Endothelial cell of umbilical vein (primary cell): ENCODE measurements at regions not wholly inside any gene's neighbourhood (a gene's known extent, or its start where the extent isn't known, plus 50 kb on each side); places are given as distances from the start of the nearest gene placed in this dataset.

Experiments used
- BruUV-seq: library from RNA; stranded (reverse); fragments of 400-500 nt; replicated peaks from 2 replicates; lab custom pipeline; 2021; lab: Mats Ljungman, UMichigan
- CTCF ChIA-PET: fragments of 300-600, 350-600 bp; sonication (Branson Sonifier 250); formaldehyde crosslinking; loops from one replicate; lab custom pipeline; 2021; ENCODE audit warnings: antibody characterized with exemption, inconsistent platforms; lab: Charles Lee
- POLR2A ChIA-PET: fragments of 300-600, 350-600 bp; sonication (Branson Sonifier 250); formaldehyde crosslinking; loops from one replicate; lab custom pipeline; 2021; ENCODE audit warnings: antibody characterized with exemption, inconsistent platforms; lab: Charles Lee
- DNase-seq: peaks from one replicate; pipeline ENCODE4 v3.0.0-alpha.2; 2011; ENCODE audit warnings: low read depth, low spot score
- FAIRE-seq: peaks from 2 replicates; lab custom pipeline; 2011; peaks lifted over from hg19 to GRCh38; lab: Jason Lieb, UNC
- H2AFZ ChIP-seq: 2 replicates; pipeline ENCODE4 v1.6.0; 2012; ENCODE audit warnings: low read depth, low read length, control low read depth, inconsistent platforms
- H3K27ac ChIP-seq: 2 replicates; pipeline ENCODE4 v1.5.1; 2011; ENCODE audit warnings: low read depth, mild to moderate bottlenecking, control low read depth, low read length, moderate library complexity; ENCODE audit not compliant: insufficient read depth
- H3K27me3 ChIP-seq, 2 experiments: 2 replicates each; pipeline versions ENCODE4 v1.6.0 to v1.6.1; 2011; ENCODE audit warnings: low read length in 2 of 2, mixed read lengths in 1 of 2; ENCODE audit not compliant: control insufficient read depth in 2 of 2, insufficient read depth in 2 of 2
- H3K36me3 ChIP-seq, 2 experiments: 2 replicates in 1 of 2; 3 replicates in 1 of 2; pipeline ENCODE4 v1.5.1; 2011; ENCODE audit warnings: low read length in 2 of 2, mild to moderate bottlenecking in 1 of 2, moderate library complexity in 1 of 2; ENCODE audit not compliant: control insufficient read depth in 2 of 2, insufficient read depth in 2 of 2; ENCODE audit errors: extremely low read depth in 1 of 2
- H3K4me1 ChIP-seq: 3 replicates; pipeline ENCODE4 v1.5.1; 2011; ENCODE audit warnings: mild to moderate bottlenecking, low read length; ENCODE audit not compliant: control insufficient read depth, insufficient read depth; ENCODE audit errors: extremely low read depth
- H3K4me2 ChIP-seq: 2 replicates; pipeline ENCODE4 v1.6.1; 2011; ENCODE audit warnings: low read length, control low read depth, mixed read lengths; ENCODE audit not compliant: insufficient read depth
- H3K4me3 ChIP-seq, 3 experiments: fragments of 200-600 bp in 1 of 3; sonication (generic), shearing (Covaris generic) in 1 of 3; replicated peaks in 1 of 3; 2 replicates each; pipeline ENCODE4 v1.5.1; 2011 to 2016; ENCODE audit warnings: control low read depth in 3 of 3, low read length in 3 of 3, mild to moderate bottlenecking in 2 of 3, inconsistent platforms in 1 of 3, low read depth in 1 of 3, moderate library complexity in 1 of 3; ENCODE audit not compliant: insufficient read depth in 1 of 3
- H3K79me2 ChIP-seq: 2 replicates; pipeline ENCODE4 v1.6.0; 2012; ENCODE audit warnings: low read length, inconsistent platforms; ENCODE audit not compliant: control insufficient read depth, insufficient read depth
- H3K9ac ChIP-seq: replicated peaks from 2 replicates; pipeline ENCODE3; 2011; ENCODE audit warnings: low read length, control low read depth; ENCODE audit not compliant: insufficient read depth; ENCODE audit errors: extremely low read depth
- H3K9me1 ChIP-seq: replicated peaks from 3 replicates; pipeline ENCODE4 v1.6.0; 2011; ENCODE audit warnings: mild to moderate bottlenecking, low read length; ENCODE audit not compliant: control insufficient read depth, insufficient read depth; ENCODE audit errors: extremely low read depth
- H3K9me3 ChIP-seq: replicated peaks from 2 replicates; pipeline ENCODE4 v1.5.1; 2012; ENCODE audit warnings: low read length, inconsistent platforms; ENCODE audit not compliant: control insufficient read depth, insufficient read depth
- H4K20me1 ChIP-seq: replicated peaks from 2 replicates; pipeline ENCODE3; 2011; ENCODE audit warnings: mild to moderate bottlenecking, low read length; ENCODE audit not compliant: control insufficient read depth, insufficient read depth; ENCODE audit errors: extremely low read depth
- EZH2 ChIP-seq: IDR thresholded peaks from 2 replicates; pipeline ENCODE4 v1.6.1; 2012; ENCODE audit warnings: borderline replicate concordance, low read depth, mild to moderate bottlenecking, moderate library complexity, low read length, inconsistent platforms; ENCODE audit not compliant: severe bottlenecking
- FOS ChIP-seq: IDR thresholded peaks from 2 replicates; pipeline ENCODE4 v1.6.1; 2011; ENCODE audit warnings: mild to moderate bottlenecking, low read length, moderate library complexity, borderline replicate concordance; ENCODE audit not compliant: insufficient read depth
- GATA2 ChIP-seq: IDR thresholded peaks from 2 replicates; pipeline ENCODE4 v1.7.0; 2011; ENCODE audit warnings: low read depth, mild to moderate bottlenecking, moderate library complexity, mixed read lengths, low read length; ENCODE audit not compliant: insufficient read length, insufficient read depth
- JUN ChIP-seq: IDR thresholded peaks from 2 replicates; pipeline ENCODE4 v1.6.1; 2011; ENCODE audit warnings: borderline replicate concordance, low read depth; ENCODE audit not compliant: insufficient read length, insufficient read depth
- MYC ChIP-seq: IDR thresholded peaks from one replicate; pipeline ENCODE4 v1.6.1; 2011; ENCODE audit warnings: mild to moderate bottlenecking, low read depth, low read length
- POLR2A ChIP-seq: IDR thresholded peaks from 2 replicates; pipeline ENCODE4 v1.6.1; 2012; ENCODE audit warnings: low read depth, mild to moderate bottlenecking, control low read depth, low read length
- POLR2AphosphoS5 ChIP-seq: IDR thresholded peaks from 2 replicates; pipeline ENCODE4 v1.6.1; 2012; ENCODE audit warnings: low read depth, mild to moderate bottlenecking, control low read depth, low read length, moderate library complexity; ENCODE audit not compliant: insufficient read depth
- dilution Hi-C: fragments of 300-500 bp; cut with MboI; formaldehyde crosslinking; loops from one replicate; pipeline ENCODE4 v1.15.0; 2019; ENCODE audit warnings: low sequenced_read_pairs; ENCODE audit not compliant: extremely low pct_ligation_motif_present
- intact Hi-C: fragments of 100-400 bp; cut with micrococcal nuclease; formaldehyde crosslinking; loops from one replicate; pipeline ENCODE4 v1.10.0; 2022
- TF ChIP-seq, protein P1 (sequence below), 2 donors: IDR thresholded peaks; 1 replicate in 1 of 2; 2 replicates in 1 of 2; pipeline ENCODE4 v1.5.1; 2011; ENCODE audit warnings: low read length in 2 of 2, mild to moderate bottlenecking in 2 of 2, moderate library complexity in 2 of 2, control low read depth in 1 of 2, inconsistent platforms in 1 of 2, low read depth in 1 of 2; ENCODE audit not compliant: insufficient read depth in 1 of 2; ENCODE audit errors: extremely low read depth in 1 of 2
- TF ChIP-seq, protein P2 (sequence below): IDR thresholded peaks from 2 replicates; pipeline ENCODE4 v1.6.1; 2011; ENCODE audit not compliant: insufficient read depth, insufficient read length

- Histone ChIP-seq H4K20me1 (no peaks in the 10 kb centered on the region), H3K9me1 (no peaks in the 10 kb centered on the region), H2AFZ (no peak overlapping the region), H3K4me3 (no peak overlapping the region), H3K27me3 (no peaks in the 10 kb centered on the region), H3K4me2 (no peak overlapping the region), H3K27ac (no peak overlapping the region), H3K9ac (no peak overlapping the region), H3K4me1 (no peaks in the 10 kb centered on the region), H3K9me3 (no peaks in the 10 kb centered on the region), H3K79me2 (no peaks in the 10 kb centered on the region), H3K36me3 (no peaks in the 10 kb centered on the region)
- TF ChIP-seq MYC (no peak), POLR2A (no peak), JUN (no peak), FOS (no peak), POLR2AphosphoS5 (no peak), EZH2 (no peak), GATA2 (no peak)
- TF ChIP-seq, protein P1, sequence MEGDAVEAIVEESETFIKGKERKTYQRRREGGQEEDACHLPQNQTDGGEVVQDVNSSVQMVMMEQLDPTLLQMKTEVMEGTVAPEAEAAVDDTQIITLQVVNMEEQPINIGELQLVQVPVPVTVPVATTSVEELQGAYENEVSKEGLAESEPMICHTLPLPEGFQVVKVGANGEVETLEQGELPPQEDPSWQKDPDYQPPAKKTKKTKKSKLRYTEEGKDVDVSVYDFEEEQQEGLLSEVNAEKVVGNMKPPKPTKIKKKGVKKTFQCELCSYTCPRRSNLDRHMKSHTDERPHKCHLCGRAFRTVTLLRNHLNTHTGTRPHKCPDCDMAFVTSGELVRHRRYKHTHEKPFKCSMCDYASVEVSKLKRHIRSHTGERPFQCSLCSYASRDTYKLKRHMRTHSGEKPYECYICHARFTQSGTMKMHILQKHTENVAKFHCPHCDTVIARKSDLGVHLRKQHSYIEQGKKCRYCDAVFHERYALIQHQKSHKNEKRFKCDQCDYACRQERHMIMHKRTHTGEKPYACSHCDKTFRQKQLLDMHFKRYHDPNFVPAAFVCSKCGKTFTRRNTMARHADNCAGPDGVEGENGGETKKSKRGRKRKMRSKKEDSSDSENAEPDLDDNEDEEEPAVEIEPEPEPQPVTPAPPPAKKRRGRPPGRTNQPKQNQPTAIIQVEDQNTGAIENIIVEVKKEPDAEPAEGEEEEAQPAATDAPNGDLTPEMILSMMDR (IDR thresholded peaks at IDR 0.05; ENCODE audit: extremely low read depth in 1 of 2, insufficient read depth in 1 of 2, low read depth in 1 of 2, low read length in 2 of 2) = no peak
- TF ChIP-seq, protein P2, sequence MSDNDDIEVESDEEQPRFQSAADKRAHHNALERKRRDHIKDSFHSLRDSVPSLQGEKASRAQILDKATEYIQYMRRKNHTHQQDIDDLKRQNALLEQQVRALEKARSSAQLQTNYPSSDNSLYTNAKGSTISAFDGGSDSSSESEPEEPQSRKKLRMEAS = no peak
- DNase-seq (no peak), FAIRE-seq (no peak)
- ChIA-PET POLR2A (no interaction called here), CTCF (no interaction called here)
- BruUV-seq = no TSS peak
- intact Hi-C loops = no loop called here
- dilution Hi-C loops = no loop called here
Observed at GRCh38 chrY:13068696-13069095, 164.0 kb downstream of the DDX3Y start.
